Fibroblast of lung (primary cell): ENCODE measurements at regions not wholly inside any gene's neighbourhood (a gene's known extent, or its start where the extent isn't known, plus 50 kb on each side); places are given as distances from the start of the nearest gene placed in this dataset.

Experiments
- CTCF ChIP-seq, 2 donors: IDR thresholded peaks in 1 of 2; conservative IDR thresholded peaks in 1 of 2; 1 replicate in 1 of 2; 2 replicates in 1 of 2; pipeline ENCODE4 v1.5.1; 2011 to 2012; ENCODE audit warnings: low read length in 2 of 2, control low read depth in 1 of 2, inconsistent platforms in 1 of 2, low read depth in 1 of 2, mild to moderate bottlenecking in 1 of 2
- EZH2 ChIP-seq: IDR thresholded peaks from 2 replicates; pipeline ENCODE4 v1.5.1; 2012; ENCODE audit warnings: low read length, control low read depth, mild to moderate bottlenecking; ENCODE audit errors: missing control alignments

GRCh38 chr5:62935660-62936059, 357.0 kb downstream of the LRRC70 start:
- TF ChIP-seq CTCF (conservative IDR thresholded peaks at IDR 0.05 in 1 of 2, IDR thresholded peaks at IDR 0.05 in 1 of 2; ENCODE audit: low read depth in 1 of 2, low read length in 2 of 2): no peak
- no peak for TF ChIP-seq EZH2
